H9 (cell line): ENCODE measurements at regions not wholly inside any gene's neighbourhood (a gene's known extent, or its start where the extent isn't known, plus 50 kb on each side); places are given as distances from the start of the nearest gene placed in this dataset.
A peak's percentile ranks its signal among the peaks of the same experiment; 100 is the strongest.

Source experiments
- DNase-seq: peaks from one replicate; pipeline ENCODE4 v3.0.0-alpha.2; 2017
- H2AFZ ChIP-seq: one replicate; pipeline ENCODE4 v1.6.1; 2013; ENCODE audit warnings: mild to moderate bottlenecking, low read length, control low read depth, moderate library complexity
- H2AK5ac ChIP-seq: 2 replicates; pipeline ENCODE4 v1.6.1; 2013; ENCODE audit warnings: low read length, control low read depth, mixed read lengths; ENCODE audit not compliant: insufficient read length
- H2BK120ac ChIP-seq: one replicate; pipeline ENCODE4 v1.6.1; 2013; ENCODE audit warnings: low read depth, mild to moderate bottlenecking, low read length, control low read depth, inconsistent platforms; ENCODE audit not compliant: poor library complexity, severe bottlenecking
- H2BK12ac ChIP-seq: 2 replicates; pipeline ENCODE4 v1.6.1; 2013; ENCODE audit warnings: low read length, control low read depth, mixed read lengths, low read depth; ENCODE audit not compliant: insufficient read length
- H2BK15ac ChIP-seq: 2 replicates; pipeline ENCODE4 v1.6.1; 2013; ENCODE audit warnings: low read depth, low read length, control low read depth
- H2BK20ac ChIP-seq: one replicate; pipeline ENCODE4 v1.6.1; 2013; ENCODE audit warnings: low read depth, mild to moderate bottlenecking, low read length, control low read depth, inconsistent platforms; ENCODE audit not compliant: poor library complexity, severe bottlenecking
- H2BK5ac ChIP-seq: 2 replicates; pipeline ENCODE4 v1.6.1; 2013; ENCODE audit warnings: low read length, control low read depth, mixed read lengths; ENCODE audit not compliant: insufficient read length
- H3K14ac ChIP-seq: 2 replicates; pipeline ENCODE4 v1.6.1; 2013; ENCODE audit warnings: low read length, control low read depth; ENCODE audit not compliant: insufficient read depth
- H3K18ac ChIP-seq: 2 replicates; pipeline ENCODE4 v1.6.1; 2013; ENCODE audit warnings: low read depth, mild to moderate bottlenecking, mixed read lengths, low read length, control low read depth; ENCODE audit not compliant: insufficient read length
- H3K23ac ChIP-seq: 2 replicates; pipeline ENCODE4 v1.6.1; 2013; ENCODE audit warnings: low read length, control low read depth, mixed read lengths, low read depth; ENCODE audit not compliant: insufficient read length
- H3K23me2 ChIP-seq: 2 replicates; pipeline ENCODE4 v1.6.1; 2013; ENCODE audit warnings: low read depth, mild to moderate bottlenecking, mixed read lengths, low read length, control low read depth; ENCODE audit not compliant: insufficient read length, poor library complexity, severe bottlenecking
- H3K27ac ChIP-seq: 2 replicates; pipeline ENCODE4 v1.5.1; 2013; ENCODE audit warnings: low read length, control low read depth, mixed read lengths, low read depth; ENCODE audit not compliant: insufficient read length
- H3K27me3 ChIP-seq: 2 replicates; pipeline ENCODE4 v1.6.1; 2013; ENCODE audit warnings: low read length, control low read depth, inconsistent platforms; ENCODE audit not compliant: insufficient read depth
- H3K4ac ChIP-seq: 2 replicates; pipeline ENCODE4 v1.6.1; 2013; ENCODE audit warnings: low read depth, mild to moderate bottlenecking, control low read depth, inconsistent platforms, low read length, moderate library complexity
- H3K4me1 ChIP-seq: 2 replicates; pipeline ENCODE4 v1.6.1; 2013; ENCODE audit warnings: low read length, control low read depth, inconsistent platforms; ENCODE audit not compliant: insufficient read depth
- H3K4me2 ChIP-seq: 2 replicates; pipeline ENCODE4 v1.6.1; 2013; ENCODE audit warnings: low read length, control low read depth, mixed read lengths; ENCODE audit not compliant: insufficient read length, insufficient read depth
- H3K56ac ChIP-seq: 2 replicates; pipeline ENCODE4 v1.6.1; 2013; ENCODE audit warnings: low read depth, mild to moderate bottlenecking, mixed read lengths, low read length, control low read depth; ENCODE audit not compliant: insufficient read length
- H3K79me1 ChIP-seq: 2 replicates; pipeline ENCODE4 v1.6.1; 2013; ENCODE audit warnings: low read depth, mild to moderate bottlenecking, moderate library complexity, low read length, control low read depth, inconsistent platforms; ENCODE audit not compliant: insufficient read depth, poor library complexity, severe bottlenecking
- H3K79me2 ChIP-seq: 2 replicates; pipeline ENCODE4 v1.6.1; 2013; ENCODE audit warnings: low read length, control low read depth, inconsistent platforms; ENCODE audit not compliant: insufficient read depth
- H3K9ac ChIP-seq: 2 replicates; pipeline ENCODE4 v1.6.1; 2013; ENCODE audit warnings: low read length, control low read depth, mixed read lengths; ENCODE audit not compliant: insufficient read length; ENCODE audit errors: extremely low read depth
- H3K9me3 ChIP-seq: one replicate; pipeline ENCODE4 v1.6.1; 2013; ENCODE audit warnings: low read depth, low read length, inconsistent platforms; ENCODE audit not compliant: control insufficient read depth
- H3T11ph ChIP-seq: one replicate; pipeline ENCODE4 v1.6.1; 2013; ENCODE audit warnings: mild to moderate bottlenecking, low read length, control low read depth, inconsistent platforms
- H4K20me1 ChIP-seq: one replicate; pipeline ENCODE4 v1.6.1; 2013; ENCODE audit not compliant: control insufficient read depth, insufficient read length, insufficient read depth
- H4K5ac ChIP-seq: 2 replicates; pipeline ENCODE4 v1.6.1; 2013; ENCODE audit warnings: low read depth, mild to moderate bottlenecking, mixed read lengths, low read length, control low read depth; ENCODE audit not compliant: insufficient read length
- H4K8ac ChIP-seq: replicated peaks from 2 replicates; pipeline ENCODE4 v1.6.1; 2013; ENCODE audit warnings: low read length, control low read depth, mixed read lengths, low read depth; ENCODE audit not compliant: insufficient read length
- H4K91ac ChIP-seq: 2 replicates; pipeline ENCODE4 v1.6.1; 2013; ENCODE audit warnings: low read depth, mild to moderate bottlenecking, moderate library complexity, mixed read lengths, low read length, control low read depth; ENCODE audit not compliant: insufficient read length
- H3K27ac Mint-ChIP-seq, 3 experiments: 2 replicates in 2 of 3; 3 replicates in 1 of 3; pipeline ENCODE4 v1.8.0; 2020 to 2021; ENCODE audit warnings: mixed read lengths in 3 of 3, mild to moderate bottlenecking in 1 of 3, moderate library complexity in 1 of 3
- H3K27me3 Mint-ChIP-seq: 2 replicates; pipeline ENCODE4 v1.8.0; 2021; ENCODE audit warnings: low read depth, mild to moderate bottlenecking, moderate library complexity, mixed read lengths
- H3K36me3 Mint-ChIP-seq, 3 experiments: 2 replicates in 2 of 3; 3 replicates in 1 of 3; pipeline ENCODE4 v1.8.0; 2020 to 2021; ENCODE audit warnings: low read depth in 3 of 3, mixed read lengths in 3 of 3; ENCODE audit not compliant: insufficient read depth in 1 of 3
- H3K4me1 Mint-ChIP-seq, 2 experiments: 2 replicates each; pipeline ENCODE4 v1.8.0; 2020; ENCODE audit warnings: mixed read lengths in 2 of 2
- H3K4me3 Mint-ChIP-seq, 2 experiments: 2 replicates in 1 of 2; 3 replicates in 1 of 2; pipeline ENCODE4 v1.8.0; 2020 to 2021; ENCODE audit warnings: mild to moderate bottlenecking in 2 of 2, mixed read lengths in 2 of 2, moderate library complexity in 1 of 2
- H3K9me3 Mint-ChIP-seq, 2 experiments: 2 replicates in 1 of 2; 3 replicates in 1 of 2; pipeline ENCODE4 v1.8.0; 2020; ENCODE audit warnings: mild to moderate bottlenecking in 2 of 2, mixed read lengths in 2 of 2, moderate library complexity in 1 of 2
- CTCF ChIP-seq: fragments of 200-600 bp; sonication (generic); conservative IDR thresholded peaks from 3 replicates; pipeline ENCODE4 v1.8.0; 2021; ENCODE audit warnings: antibody characterized with exemption, mild to moderate bottlenecking
- WGBS: extraction: QIAGEN DNeasy Blood & Tissue Kit; methylation state at CpG from one replicate; pipeline ENCODE4 v1.1.7; 2013; ENCODE audit warnings: missing lambda C conversion rate, low lambda C conversion rate, mixed read lengths; ENCODE audit not compliant: insufficient read length; ENCODE audit errors: extremely low coverage; 5-methylcytosine and 5-hydroxymethylcytosine counted together

DNA sequence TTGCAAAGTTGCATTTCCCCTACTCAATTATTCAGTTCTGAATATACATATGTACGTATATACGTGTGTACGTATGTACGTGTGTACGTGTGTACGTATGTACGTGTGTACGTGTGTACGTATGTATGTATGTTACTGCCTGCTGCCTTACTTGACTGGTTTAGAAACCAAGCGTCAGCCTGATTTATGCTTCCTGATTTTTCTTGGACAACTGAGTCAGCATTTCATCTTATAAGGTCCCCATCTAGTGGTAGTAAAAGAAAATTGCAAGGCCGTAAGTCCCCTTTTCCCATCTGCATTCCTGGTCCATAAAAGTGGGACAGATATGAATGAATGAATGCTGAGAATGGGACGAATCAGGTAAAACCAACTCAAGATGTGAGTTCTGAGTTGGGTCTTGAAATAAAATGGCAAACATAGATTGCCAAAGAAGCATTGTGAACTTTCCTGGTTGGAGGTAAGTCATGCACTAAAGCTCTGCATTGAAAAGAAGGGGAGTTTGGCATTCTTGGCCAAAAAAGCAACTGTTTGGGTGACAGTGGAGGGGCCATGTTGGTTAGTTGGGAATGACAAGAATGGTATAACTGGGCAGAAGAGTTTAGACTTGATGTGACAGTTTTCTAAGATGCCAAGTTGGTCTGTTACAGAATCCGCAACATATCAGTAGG is 76.4 kb upstream of the DNAH14 start:
- H3K23ac ChIP-seq, result no peak overlapping the region
- Mint-ChIP-seq H3K27me3 (no peaks in the 10 kb centered on the region), H3K9me3 (0 out of 5 replicates have a peak, but pooled peaks cover 0 to 5% of the 10 kb centered on the region in 2 experiments), H3K27ac (no peak overlapping the region; a peak in 1 of 7 replicates), H3K4me3 (no peak overlapping the region), H3K4me1 (peaks cover 17 to 23% of the 10 kb centered on the region in 2 experiments), H3K36me3 (peaks cover 0 to 6% (median 3%) of the 10 kb centered on the region in 3 experiments; a peak in 5 of 7 replicates)
- WGBS, result no CpG with 5 or more reads among the region's 13 CpGs
- H4K20me1 ChIP-seq, result no peaks in the 10 kb centered on the region
- H2BK120ac ChIP-seq, result no peak overlapping the region
- H2BK5ac ChIP-seq, result no peak overlapping the region
- H4K91ac ChIP-seq, result no peak overlapping the region
- H3K4me2 ChIP-seq, result no peak overlapping the region
- no peaks in the 10 kb centered on the region for H3K79me2 ChIP-seq
- H3K9ac ChIP-seq, result no peak overlapping the region
- no peak overlapping the region for H2BK15ac ChIP-seq
- no peak overlapping the region for H3T11ph ChIP-seq
- H3K18ac ChIP-seq, result no peak overlapping the region
- no peak overlapping the region for H2AFZ ChIP-seq
- H2BK20ac ChIP-seq, result no peak overlapping the region
- no peak overlapping the region for H2AK5ac ChIP-seq
- no peaks in the 10 kb centered on the region for H3K27me3 ChIP-seq
- DNase-seq, result no peak
- H4K8ac ChIP-seq, result no peak overlapping the region
- H3K56ac ChIP-seq, result no peak overlapping the region
- no peak overlapping the region for H2BK12ac ChIP-seq
- H4K5ac ChIP-seq, result no peak overlapping the region
- H3K9me3 ChIP-seq, result no peaks in the 10 kb centered on the region
- H3K4ac ChIP-seq, result no peak overlapping the region
- H3K79me1 ChIP-seq, result no peaks in the 10 kb centered on the region
- no peak overlapping the region for H3K14ac ChIP-seq
- peaks cover 2% of the 10 kb centered on the region; the same call in 1 of the 2 replicates for H3K4me1 ChIP-seq
- H3K27ac ChIP-seq, result no peak overlapping the region
- TF ChIP-seq CTCF, result peak; percentile 82
- no peaks in the 10 kb centered on the region for H3K23me2 ChIP-seq
